Liver (tissue), 8 donors: ENCODE measurements at regions not wholly inside any gene's neighbourhood (a gene's known extent, or its start where the extent isn't known, plus 50 kb on each side); places are given as distances from the start of the nearest gene placed in this dataset.

Experiments used
- DNase-seq: peaks from one replicate; pipeline ENCODE4 v3.0.0-alpha.2; 2017; ENCODE audit warnings: low spot score
- H3K27ac ChIP-seq, 2 donors: one replicate each; pipeline ENCODE4 v1.7.0; 2013; ENCODE audit warnings: inconsistent platforms in 2 of 2, low read length in 2 of 2, control low read depth in 1 of 2, low read depth in 1 of 2, mild to moderate bottlenecking in 1 of 2
- H3K27me3 ChIP-seq, 4 donors: one replicate each; pipeline versions ENCODE4 v1.6.1 to v1.7.0; 2013; ENCODE audit warnings: low read length in 3 of 4, inconsistent platforms in 1 of 4, mild to moderate bottlenecking in 1 of 4, moderate library complexity in 1 of 4; ENCODE audit not compliant: control insufficient read depth in 4 of 4, insufficient read depth in 4 of 4
- H3K36me3 ChIP-seq, 4 donors: one replicate each; pipeline versions ENCODE4 v1.6.1 to v1.7.0; 2013; ENCODE audit warnings: low read length in 3 of 4, mild to moderate bottlenecking in 3 of 4, low read depth in 1 of 4, moderate library complexity in 1 of 4; ENCODE audit not compliant: control insufficient read depth in 4 of 4, insufficient read depth in 3 of 4
- H3K4me1 ChIP-seq, 4 donors: one replicate each; pipeline versions ENCODE4 v1.6.1 to v1.7.0; 2013; ENCODE audit warnings: low read length in 3 of 4, mild to moderate bottlenecking in 3 of 4, moderate library complexity in 1 of 4; ENCODE audit not compliant: control insufficient read depth in 4 of 4, insufficient read depth in 4 of 4
- H3K4me3 ChIP-seq, 3 donors: one replicate each; pipeline versions ENCODE4 v1.6.1 to v1.7.0; 2013; ENCODE audit warnings: low read length in 3 of 3, control low read depth in 1 of 3, low read depth in 1 of 3, mild to moderate bottlenecking in 1 of 3
- H3K9ac ChIP-seq, 2 donors: one replicate each; pipeline ENCODE4 v1.7.0; 2013; ENCODE audit warnings: low read length in 2 of 2, mild to moderate bottlenecking in 2 of 2, moderate library complexity in 2 of 2, control low read depth in 1 of 2, low read depth in 1 of 2
- H3K9me3 ChIP-seq, 4 donors: one replicate each; pipeline versions ENCODE4 v1.6.1 to v1.7.0; 2013; ENCODE audit warnings: low read length in 3 of 4; ENCODE audit not compliant: control insufficient read depth in 4 of 4
- EGR1 ChIP-seq, 2 donors: IDR thresholded peaks; 2 replicates each; pipeline ENCODE4 v1.6.1; 2016 to 2018; ENCODE audit warnings: antibody characterized with exemption in 2 of 2, low read depth in 2 of 2
- FOXA1 ChIP-seq: IDR thresholded peaks from 2 replicates; pipeline ENCODE4 v1.6.1; 2016; ENCODE audit warnings: antibody characterized with exemption
- FOXA2 ChIP-seq: IDR thresholded peaks from 2 replicates; pipeline ENCODE4 v1.6.1; 2016; ENCODE audit warnings: antibody characterized with exemption
- GABPA ChIP-seq, 2 donors: IDR thresholded peaks in 1 of 2; conservative IDR thresholded peaks in 1 of 2; 2 replicates each; pipeline ENCODE4 v1.6.1; 2016; ENCODE audit warnings: antibody characterized with exemption in 2 of 2, mild to moderate bottlenecking in 1 of 2, moderate library complexity in 1 of 2
- HNF4A ChIP-seq, 2 donors: conservative IDR thresholded peaks; 2 replicates each; pipeline ENCODE4 v1.6.1; 2016; ENCODE audit warnings: antibody characterized with exemption in 2 of 2, mild to moderate bottlenecking in 2 of 2
- HNF4G ChIP-seq: IDR thresholded peaks from 2 replicates; pipeline ENCODE4 v1.6.1; 2016; ENCODE audit warnings: antibody characterized with exemption
- JUND ChIP-seq, 2 donors: IDR thresholded peaks; 2 replicates each; pipeline ENCODE4 v1.6.1; 2016; ENCODE audit warnings: antibody characterized with exemption in 2 of 2
- NR2F2 ChIP-seq: IDR thresholded peaks from 2 replicates; pipeline ENCODE4 v1.6.1; 2016; ENCODE audit warnings: antibody characterized with exemption
- RAD21 ChIP-seq, 2 donors: IDR thresholded peaks; 2 replicates each; pipeline ENCODE4 v1.6.1; 2016; ENCODE audit warnings: antibody characterized with exemption in 2 of 2, mild to moderate bottlenecking in 2 of 2
- RXRA ChIP-seq, 2 donors: IDR thresholded peaks; 2 replicates each; pipeline ENCODE4 v1.6.1; 2017 to 2018; ENCODE audit warnings: antibody characterized with exemption in 2 of 2, mild to moderate bottlenecking in 1 of 2
- SP1 ChIP-seq: IDR thresholded peaks from 2 replicates; pipeline ENCODE4 v1.6.1; 2018; ENCODE audit warnings: antibody characterized with exemption, mild to moderate bottlenecking
- TAF1 ChIP-seq: conservative IDR thresholded peaks from 2 replicates; pipeline ENCODE4 v1.6.1; 2016; ENCODE audit warnings: antibody characterized with exemption, mild to moderate bottlenecking
- WGBS: extraction: QIAGEN DNeasy Blood & Tissue Kit; methylation state at CpG from one replicate; pipeline ENCODE4 v1.1.7; 2013; 5-methylcytosine and 5-hydroxymethylcytosine counted together
- TF ChIP-seq, protein P1 (sequence below): IDR thresholded peaks from 2 replicates; pipeline ENCODE4 v1.6.1; 2016; ENCODE audit warnings: antibody characterized with exemption
- TF ChIP-seq, protein P2 (sequence below): IDR thresholded peaks from 2 replicates; pipeline ENCODE4 v1.6.1; 2016; ENCODE audit warnings: antibody characterized with exemption, mild to moderate bottlenecking
- TF ChIP-seq, protein P3 (sequence below): IDR thresholded peaks from 2 replicates; pipeline ENCODE4 v1.6.1; 2016; ENCODE audit warnings: antibody characterized with exemption
- TF ChIP-seq, protein P4 (sequence below): IDR thresholded peaks from 2 replicates; pipeline ENCODE4 v1.6.1; 2016; ENCODE audit warnings: antibody characterized with exemption
- TF ChIP-seq, protein P5 (sequence below): fragments of 150-350 bp; IDR thresholded peaks from 2 replicates; pipeline ENCODE4 v1.5.1; 2017; ENCODE audit warnings: improper control_type of control experiment, low read depth, low read length; ENCODE audit not compliant: missing input control
- donor health status: healthy.
- donor health status: healthy.
- donor health status: healthy.
- donor health status: healthy.
- donor health status: healthy.

DNA sequence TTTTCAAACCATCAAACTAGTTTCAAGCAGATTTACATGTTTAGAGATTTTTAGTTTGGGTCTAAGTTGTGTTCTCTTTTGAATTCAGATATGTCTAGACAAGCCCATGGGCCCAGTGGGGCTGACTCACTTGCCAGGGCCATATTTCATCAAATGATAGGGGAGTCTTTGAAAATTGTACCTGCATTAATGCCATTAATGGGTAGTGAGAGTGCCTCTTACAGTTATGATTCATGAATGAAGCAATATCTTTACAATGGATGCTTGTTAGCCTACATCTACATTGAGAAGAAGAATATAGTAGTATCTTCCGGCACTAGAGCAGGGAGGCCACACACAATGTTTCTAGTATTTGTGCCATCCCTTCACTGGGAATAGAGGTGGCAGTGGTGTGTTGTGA is 174.2 kb upstream of the E2F7 start:
- no peak overlapping the region for H3K27ac ChIP-seq
- TF ChIP-seq HNF4A (conservative IDR thresholded peaks at IDR 0.05) (no peak), TAF1 (no peak), HNF4G (no peak), NR2F2 (no peak), RXRA (IDR thresholded peaks at IDR 0.05) (no peak), FOXA2 (no peak)
- TF ChIP-seq, protein P1, sequence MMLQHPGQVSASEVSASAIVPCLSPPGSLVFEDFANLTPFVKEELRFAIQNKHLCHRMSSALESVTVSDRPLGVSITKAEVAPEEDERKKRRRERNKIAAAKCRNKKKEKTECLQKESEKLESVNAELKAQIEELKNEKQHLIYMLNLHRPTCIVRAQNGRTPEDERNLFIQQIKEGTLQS: no peak
- TF ChIP-seq, protein P2, sequence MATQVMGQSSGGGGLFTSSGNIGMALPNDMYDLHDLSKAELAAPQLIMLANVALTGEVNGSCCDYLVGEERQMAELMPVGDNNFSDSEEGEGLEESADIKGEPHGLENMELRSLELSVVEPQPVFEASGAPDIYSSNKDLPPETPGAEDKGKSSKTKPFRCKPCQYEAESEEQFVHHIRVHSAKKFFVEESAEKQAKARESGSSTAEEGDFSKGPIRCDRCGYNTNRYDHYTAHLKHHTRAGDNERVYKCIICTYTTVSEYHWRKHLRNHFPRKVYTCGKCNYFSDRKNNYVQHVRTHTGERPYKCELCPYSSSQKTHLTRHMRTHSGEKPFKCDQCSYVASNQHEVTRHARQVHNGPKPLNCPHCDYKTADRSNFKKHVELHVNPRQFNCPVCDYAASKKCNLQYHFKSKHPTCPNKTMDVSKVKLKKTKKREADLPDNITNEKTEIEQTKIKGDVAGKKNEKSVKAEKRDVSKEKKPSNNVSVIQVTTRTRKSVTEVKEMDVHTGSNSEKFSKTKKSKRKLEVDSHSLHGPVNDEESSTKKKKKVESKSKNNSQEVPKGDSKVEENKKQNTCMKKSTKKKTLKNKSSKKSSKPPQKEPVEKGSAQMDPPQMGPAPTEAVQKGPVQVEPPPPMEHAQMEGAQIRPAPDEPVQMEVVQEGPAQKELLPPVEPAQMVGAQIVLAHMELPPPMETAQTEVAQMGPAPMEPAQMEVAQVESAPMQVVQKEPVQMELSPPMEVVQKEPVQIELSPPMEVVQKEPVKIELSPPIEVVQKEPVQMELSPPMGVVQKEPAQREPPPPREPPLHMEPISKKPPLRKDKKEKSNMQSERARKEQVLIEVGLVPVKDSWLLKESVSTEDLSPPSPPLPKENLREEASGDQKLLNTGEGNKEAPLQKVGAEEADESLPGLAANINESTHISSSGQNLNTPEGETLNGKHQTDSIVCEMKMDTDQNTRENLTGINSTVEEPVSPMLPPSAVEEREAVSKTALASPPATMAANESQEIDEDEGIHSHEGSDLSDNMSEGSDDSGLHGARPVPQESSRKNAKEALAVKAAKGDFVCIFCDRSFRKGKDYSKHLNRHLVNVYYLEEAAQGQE: no peak
- TF ChIP-seq, protein P3, sequence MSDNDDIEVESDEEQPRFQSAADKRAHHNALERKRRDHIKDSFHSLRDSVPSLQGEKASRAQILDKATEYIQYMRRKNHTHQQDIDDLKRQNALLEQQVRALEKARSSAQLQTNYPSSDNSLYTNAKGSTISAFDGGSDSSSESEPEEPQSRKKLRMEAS: no peak
- WGBS: 89% methylated on average over 1 of the region's 1 CpG
- no peaks in the 10 kb centered on the region for H3K4me1 ChIP-seq
- no peak overlapping the region for H3K9ac ChIP-seq
- no peaks in the 10 kb centered on the region for H3K27me3 ChIP-seq
- H3K9me3 ChIP-seq: no peaks in the 10 kb centered on the region
- no peak overlapping the region for H3K4me3 ChIP-seq
- H3K36me3 ChIP-seq: no peaks in the 10 kb centered on the region
- DNase-seq: no peak

DNA sequence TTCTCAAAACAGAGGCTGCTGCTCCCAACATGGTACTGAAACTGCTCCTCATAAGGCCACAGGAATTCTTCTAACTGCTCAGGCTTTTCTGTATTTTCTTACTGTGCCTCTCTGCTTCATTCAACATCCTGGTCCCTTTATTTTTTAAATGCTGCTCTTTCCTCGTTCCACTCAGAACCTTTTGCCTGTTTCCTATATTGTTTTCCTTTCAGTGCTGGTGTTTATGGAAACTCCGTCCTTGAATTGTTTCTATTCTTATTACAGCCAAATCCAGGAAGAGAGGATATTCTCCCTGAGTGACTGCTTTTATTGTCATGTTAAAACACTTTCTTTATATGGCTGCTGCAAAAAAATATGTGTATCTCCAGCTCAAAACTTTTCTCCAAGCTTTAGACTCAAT is 173.0 kb upstream of the E2F7 start:
- H3K27ac ChIP-seq: no peak overlapping the region
- H3K9me3 ChIP-seq: no peaks in the 10 kb centered on the region
- H3K4me1 ChIP-seq: no peaks in the 10 kb centered on the region
- TF ChIP-seq, protein P4, sequence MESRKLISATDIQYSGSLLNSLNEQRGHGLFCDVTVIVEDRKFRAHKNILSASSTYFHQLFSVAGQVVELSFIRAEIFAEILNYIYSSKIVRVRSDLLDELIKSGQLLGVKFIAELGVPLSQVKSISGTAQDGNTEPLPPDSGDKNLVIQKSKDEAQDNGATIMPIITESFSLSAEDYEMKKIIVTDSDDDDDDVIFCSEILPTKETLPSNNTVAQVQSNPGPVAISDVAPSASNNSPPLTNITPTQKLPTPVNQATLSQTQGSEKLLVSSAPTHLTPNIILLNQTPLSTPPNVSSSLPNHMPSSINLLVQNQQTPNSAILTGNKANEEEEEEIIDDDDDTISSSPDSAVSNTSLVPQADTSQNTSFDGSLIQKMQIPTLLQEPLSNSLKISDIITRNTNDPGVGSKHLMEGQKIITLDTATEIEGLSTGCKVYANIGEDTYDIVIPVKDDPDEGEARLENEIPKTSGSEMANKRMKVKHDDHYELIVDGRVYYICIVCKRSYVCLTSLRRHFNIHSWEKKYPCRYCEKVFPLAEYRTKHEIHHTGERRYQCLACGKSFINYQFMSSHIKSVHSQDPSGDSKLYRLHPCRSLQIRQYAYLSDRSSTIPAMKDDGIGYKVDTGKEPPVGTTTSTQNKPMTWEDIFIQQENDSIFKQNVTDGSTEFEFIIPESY: no peak
- no peak for TF ChIP-seq RXRA (IDR thresholded peaks at IDR 0.05)
- TF ChIP-seq NR2F2: no peak
- TF ChIP-seq TAF1: no peak
- TF ChIP-seq, protein P5, sequence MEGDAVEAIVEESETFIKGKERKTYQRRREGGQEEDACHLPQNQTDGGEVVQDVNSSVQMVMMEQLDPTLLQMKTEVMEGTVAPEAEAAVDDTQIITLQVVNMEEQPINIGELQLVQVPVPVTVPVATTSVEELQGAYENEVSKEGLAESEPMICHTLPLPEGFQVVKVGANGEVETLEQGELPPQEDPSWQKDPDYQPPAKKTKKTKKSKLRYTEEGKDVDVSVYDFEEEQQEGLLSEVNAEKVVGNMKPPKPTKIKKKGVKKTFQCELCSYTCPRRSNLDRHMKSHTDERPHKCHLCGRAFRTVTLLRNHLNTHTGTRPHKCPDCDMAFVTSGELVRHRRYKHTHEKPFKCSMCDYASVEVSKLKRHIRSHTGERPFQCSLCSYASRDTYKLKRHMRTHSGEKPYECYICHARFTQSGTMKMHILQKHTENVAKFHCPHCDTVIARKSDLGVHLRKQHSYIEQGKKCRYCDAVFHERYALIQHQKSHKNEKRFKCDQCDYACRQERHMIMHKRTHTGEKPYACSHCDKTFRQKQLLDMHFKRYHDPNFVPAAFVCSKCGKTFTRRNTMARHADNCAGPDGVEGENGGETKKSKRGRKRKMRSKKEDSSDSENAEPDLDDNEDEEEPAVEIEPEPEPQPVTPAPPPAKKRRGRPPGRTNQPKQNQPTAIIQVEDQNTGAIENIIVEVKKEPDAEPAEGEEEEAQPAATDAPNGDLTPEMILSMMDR: no peak
- no peak for TF ChIP-seq FOXA1
- no peak for TF ChIP-seq RAD21 (IDR thresholded peaks at IDR 0.05)
- no peak for TF ChIP-seq JUND (IDR thresholded peaks at IDR 0.05)
- TF ChIP-seq, protein P3: no peak
- no peak for TF ChIP-seq GABPA (IDR thresholded peaks at IDR 0.05 in 1 of 2, conservative IDR thresholded peaks at IDR 0.05 in 1 of 2)
- TF ChIP-seq, protein P1: no peak
- TF ChIP-seq SP1: no peak
- no peak for TF ChIP-seq EGR1 (IDR thresholded peaks at IDR 0.05; ENCODE audit: low read depth in 2 of 2)
- TF ChIP-seq, protein P2: no peak
- no peak for DNase-seq
- WGBS: 54% methylated on average over 2 of the region's 2 CpGs
- H3K27me3 ChIP-seq: no peaks in the 10 kb centered on the region
- no peaks in the 10 kb centered on the region for H3K36me3 ChIP-seq
- H3K4me3 ChIP-seq: no peak overlapping the region
- H3K9ac ChIP-seq: no peak overlapping the region
